Keratinocyte (primary cell): ENCODE measurements at regions not wholly inside any gene's neighbourhood (a gene's known extent, or its start where the extent isn't known, plus 50 kb on each side); places are given as distances from the start of the nearest gene placed in this dataset.

ENCODE experiments used
- DNase-seq: peaks from one replicate; pipeline ENCODE4 v3.0.0-alpha.2; 2011; ENCODE audit warnings: low read depth, missing footprints, low spot score
- FAIRE-seq: peaks from 2 replicates; lab custom pipeline; 2011; peaks lifted over from hg19 to GRCh38; lab: Jason Lieb, UNC
- H2AFZ ChIP-seq: 2 replicates; pipeline ENCODE4 v1.6.0; 2012; ENCODE audit warnings: low read length, control low read depth, inconsistent platforms; ENCODE audit not compliant: control insufficient read depth
- H3K27ac ChIP-seq: 2 replicates; pipeline ENCODE4 v1.5.1; 2011; ENCODE audit warnings: low read length; ENCODE audit not compliant: control insufficient read depth, insufficient read depth
- H3K27me3 ChIP-seq: 3 replicates; pipeline ENCODE4 v1.6.0; 2011; ENCODE audit warnings: low read length; ENCODE audit not compliant: control insufficient read depth, insufficient read depth; ENCODE audit errors: extremely low read depth
- H3K36me3 ChIP-seq, 2 experiments: 2 replicates in 1 of 2; 3 replicates in 1 of 2; pipeline ENCODE4 v1.5.1; 2011; ENCODE audit warnings: low read length in 2 of 2, mild to moderate bottlenecking in 1 of 2; ENCODE audit not compliant: control insufficient read depth in 2 of 2, insufficient read depth in 2 of 2; ENCODE audit errors: extremely low read depth in 1 of 2
- H3K4me1 ChIP-seq: 3 replicates; pipeline ENCODE4 v1.5.1; 2011; ENCODE audit warnings: low read length; ENCODE audit not compliant: control insufficient read depth, insufficient read depth; ENCODE audit errors: extremely low read depth
- H3K4me2 ChIP-seq: 3 replicates; pipeline ENCODE4 v1.6.0; 2011; ENCODE audit warnings: low read depth, low read length; ENCODE audit not compliant: control insufficient read depth, insufficient read depth; ENCODE audit errors: extremely low read depth
- H3K4me3 ChIP-seq, 3 experiments: fragments of 200-600 bp in 1 of 3; sonication (generic) in 1 of 3; 2 replicates in 2 of 3; 3 replicates in 1 of 3; pipeline ENCODE4 v1.5.1; 2011 to 2016; ENCODE audit warnings: low read length in 3 of 3, mild to moderate bottlenecking in 3 of 3, control low read depth in 2 of 3, inconsistent platforms in 1 of 3, low read depth in 1 of 3, mixed read lengths in 1 of 3, mixed run types in 1 of 3, moderate library complexity in 1 of 3; ENCODE audit not compliant: control insufficient read depth in 2 of 3, insufficient read depth in 2 of 3; ENCODE audit errors: extremely low read depth in 1 of 3
- H3K79me2 ChIP-seq: 2 replicates; pipeline ENCODE4 v1.6.0; 2012; ENCODE audit warnings: low read length; ENCODE audit not compliant: control insufficient read depth, insufficient read depth
- H3K9ac ChIP-seq: 3 replicates; pipeline ENCODE4 v1.6.0; 2011; ENCODE audit warnings: low read length; ENCODE audit not compliant: control insufficient read depth, insufficient read depth; ENCODE audit errors: extremely low read depth
- H3K9me1 ChIP-seq: 3 replicates; pipeline ENCODE4 v1.6.0; 2011; ENCODE audit warnings: low read length; ENCODE audit not compliant: control insufficient read depth, insufficient read depth; ENCODE audit errors: extremely low read depth
- H3K9me3 ChIP-seq: 2 replicates; pipeline ENCODE4 v1.5.1; 2012; ENCODE audit warnings: low read depth, low read length; ENCODE audit not compliant: control insufficient read depth
- H4K20me1 ChIP-seq: 3 replicates; pipeline ENCODE4 v1.6.0; 2011; ENCODE audit warnings: low read length; ENCODE audit not compliant: control insufficient read depth, insufficient read depth; ENCODE audit errors: extremely low read depth
- EZH2 ChIP-seq: IDR thresholded peaks from one replicate; pipeline ENCODE4 v1.6.1; 2012; ENCODE audit warnings: inconsistent platforms, mild to moderate bottlenecking, low read length, moderate library complexity
- dilution Hi-C: fragments of 300-500 bp; cut with MboI; formaldehyde crosslinking; loops from one replicate; pipeline ENCODE4 v1.7.0; 2020; ENCODE audit warnings: low sequenced_read_pairs; ENCODE audit not compliant: extremely low pct_ligation_motif_present
- TF ChIP-seq, protein P1 (sequence below), 3 experiments: IDR thresholded peaks in 1 of 3; conservative IDR thresholded peaks in 1 of 3; optimal IDR thresholded peaks in 1 of 3; 2 replicates in 2 of 3; 3 replicates in 1 of 3; pipeline versions ENCODE3 to v1.5.1; 2011; ENCODE audit warnings: low read length in 3 of 3, mild to moderate bottlenecking in 3 of 3, moderate library complexity in 2 of 3, control low read depth in 1 of 3, inconsistent platforms in 1 of 3; ENCODE audit not compliant: insufficient read depth in 2 of 3; ENCODE audit errors: extremely low read depth in 1 of 3

DNA sequence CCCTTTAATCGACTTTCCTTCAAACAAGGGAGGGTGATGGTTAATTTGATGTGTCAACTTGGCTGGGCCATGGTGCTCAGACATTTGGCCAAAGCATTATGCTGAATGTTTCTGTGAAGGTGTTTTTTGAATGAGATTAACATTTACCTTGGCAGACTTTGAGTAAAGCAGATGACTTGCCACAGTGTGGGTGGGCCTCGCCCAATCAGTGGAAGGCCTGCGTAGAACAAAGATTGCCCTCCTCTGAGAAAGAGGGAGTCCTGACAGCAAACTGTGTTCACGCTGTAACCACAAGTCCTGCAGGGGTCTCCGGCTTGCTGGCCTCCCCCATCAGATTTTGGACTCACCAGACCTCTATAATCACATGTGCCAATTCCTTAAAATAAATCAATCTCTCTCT is 118.7 kb downstream of the SOX9 start:
- no peak for TF ChIP-seq EZH2
- TF ChIP-seq, protein P1, sequence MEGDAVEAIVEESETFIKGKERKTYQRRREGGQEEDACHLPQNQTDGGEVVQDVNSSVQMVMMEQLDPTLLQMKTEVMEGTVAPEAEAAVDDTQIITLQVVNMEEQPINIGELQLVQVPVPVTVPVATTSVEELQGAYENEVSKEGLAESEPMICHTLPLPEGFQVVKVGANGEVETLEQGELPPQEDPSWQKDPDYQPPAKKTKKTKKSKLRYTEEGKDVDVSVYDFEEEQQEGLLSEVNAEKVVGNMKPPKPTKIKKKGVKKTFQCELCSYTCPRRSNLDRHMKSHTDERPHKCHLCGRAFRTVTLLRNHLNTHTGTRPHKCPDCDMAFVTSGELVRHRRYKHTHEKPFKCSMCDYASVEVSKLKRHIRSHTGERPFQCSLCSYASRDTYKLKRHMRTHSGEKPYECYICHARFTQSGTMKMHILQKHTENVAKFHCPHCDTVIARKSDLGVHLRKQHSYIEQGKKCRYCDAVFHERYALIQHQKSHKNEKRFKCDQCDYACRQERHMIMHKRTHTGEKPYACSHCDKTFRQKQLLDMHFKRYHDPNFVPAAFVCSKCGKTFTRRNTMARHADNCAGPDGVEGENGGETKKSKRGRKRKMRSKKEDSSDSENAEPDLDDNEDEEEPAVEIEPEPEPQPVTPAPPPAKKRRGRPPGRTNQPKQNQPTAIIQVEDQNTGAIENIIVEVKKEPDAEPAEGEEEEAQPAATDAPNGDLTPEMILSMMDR (optimal IDR thresholded peaks at IDR 0.05 in 1 of 3, IDR thresholded peaks at IDR 0.05 in 1 of 3, conservative IDR thresholded peaks at IDR 0.05 in 1 of 3; ENCODE audit: extremely low read depth in 1 of 3, insufficient read depth in 2 of 3, low read length in 3 of 3), result no peak
- H3K9me1 ChIP-seq, result no peaks in the 10 kb centered on the region
- H3K4me3 ChIP-seq, result no peak overlapping the region
- H3K4me2 ChIP-seq, result no peak overlapping the region
- no peak for FAIRE-seq
- no peaks in the 10 kb centered on the region for H3K36me3 ChIP-seq
- no peaks in the 10 kb centered on the region for H3K79me2 ChIP-seq
- no peak overlapping the region for H3K9ac ChIP-seq
- peaks cover 12% of the 10 kb centered on the region for H3K27me3 ChIP-seq
- H4K20me1 ChIP-seq, result no peaks in the 10 kb centered on the region
- H3K4me1 ChIP-seq, result no peaks in the 10 kb centered on the region
- dilution Hi-C loops, result no loop called here
- H3K27ac ChIP-seq, result no peak overlapping the region
- no peak for DNase-seq
- H2AFZ ChIP-seq, result no peak overlapping the region
- no peaks in the 10 kb centered on the region for H3K9me3 ChIP-seq

DNA sequence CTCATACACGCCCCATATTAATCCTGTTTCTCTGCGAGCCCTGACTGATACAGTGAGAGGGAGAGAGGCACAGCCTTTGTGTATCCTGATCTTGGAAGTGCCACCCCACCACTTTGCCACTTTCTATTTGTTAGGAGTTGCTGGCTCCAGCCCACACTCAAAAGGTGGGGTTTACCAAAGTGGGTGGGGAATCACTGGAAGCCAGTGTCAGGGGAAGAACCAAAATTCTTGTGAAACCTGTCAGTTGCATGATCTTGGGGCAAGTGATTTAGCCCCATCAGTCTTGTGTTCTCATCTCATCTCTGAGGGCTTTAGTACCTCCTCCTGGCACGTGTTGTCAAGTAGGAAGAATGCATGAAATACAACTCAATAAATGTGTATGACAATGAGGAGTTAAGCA is 119.5 kb downstream of the SOX9 start:
- Histone ChIP-seq H4K20me1 (no peaks in the 10 kb centered on the region), H3K9ac (no peak overlapping the region), H3K27ac (no peak overlapping the region), H3K9me3 (no peaks in the 10 kb centered on the region), H3K9me1 (no peaks in the 10 kb centered on the region), H3K36me3 (no peaks in the 10 kb centered on the region), H3K4me2 (no peak overlapping the region), H3K79me2 (no peaks in the 10 kb centered on the region), H3K4me1 (no peaks in the 10 kb centered on the region), H3K27me3 (peaks cover 11% of the 10 kb centered on the region), H2AFZ (no peak overlapping the region), H3K4me3 (no peak overlapping the region)
- DNase-seq, result no peak
- TF ChIP-seq, protein P1 (optimal IDR thresholded peaks at IDR 0.05 in 1 of 3, IDR thresholded peaks at IDR 0.05 in 1 of 3, conservative IDR thresholded peaks at IDR 0.05 in 1 of 3; ENCODE audit: extremely low read depth in 1 of 3, insufficient read depth in 2 of 3, low read length in 3 of 3), result no peak
- no peak for TF ChIP-seq EZH2
- no peak for FAIRE-seq
- dilution Hi-C loops, result no loop called here
